HT-29 (cell line): ENCODE measurements at regions not wholly inside any gene's neighbourhood (a gene's known extent, or its start where the extent isn't known, plus 50 kb on each side); places are given as distances from the start of the nearest gene placed in this dataset.

Source experiments
- DNase-seq: peaks from one replicate; pipeline ENCODE4 v3.0.0-alpha.2; 2015; ENCODE audit warnings: low spot score

DNA sequence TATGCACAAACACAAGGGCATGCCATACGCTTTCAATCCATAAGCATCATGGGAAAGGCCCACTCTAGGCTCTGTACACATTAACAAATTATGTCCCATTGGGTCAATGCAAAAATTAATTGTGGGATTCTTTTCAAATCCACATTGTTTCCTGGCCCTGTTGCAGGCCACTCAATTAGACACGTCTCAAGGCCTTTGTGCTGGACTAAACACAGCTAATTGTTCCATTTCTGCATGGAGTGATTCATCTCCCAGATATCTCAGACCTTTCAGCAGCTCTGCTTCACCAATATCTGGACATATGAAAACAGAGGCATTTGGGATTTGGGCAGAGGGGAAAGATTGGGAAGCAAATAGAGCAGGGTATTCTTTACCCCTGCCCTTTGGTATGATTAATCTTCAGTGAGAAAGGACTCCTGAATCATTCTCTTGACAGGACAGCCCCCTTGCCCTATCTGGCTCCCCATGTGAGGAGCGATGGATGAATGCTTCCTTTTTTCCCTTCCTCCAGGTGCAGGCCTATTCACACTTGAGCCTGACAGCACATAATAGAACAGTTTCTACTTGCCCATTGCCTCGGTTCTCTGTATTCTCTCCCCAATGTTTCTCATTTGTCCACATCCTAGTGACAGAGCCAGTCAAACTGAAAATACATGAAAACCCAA is 547.6 kb downstream of the HAO1 start:
- DNase-seq, result no peak

DNA sequence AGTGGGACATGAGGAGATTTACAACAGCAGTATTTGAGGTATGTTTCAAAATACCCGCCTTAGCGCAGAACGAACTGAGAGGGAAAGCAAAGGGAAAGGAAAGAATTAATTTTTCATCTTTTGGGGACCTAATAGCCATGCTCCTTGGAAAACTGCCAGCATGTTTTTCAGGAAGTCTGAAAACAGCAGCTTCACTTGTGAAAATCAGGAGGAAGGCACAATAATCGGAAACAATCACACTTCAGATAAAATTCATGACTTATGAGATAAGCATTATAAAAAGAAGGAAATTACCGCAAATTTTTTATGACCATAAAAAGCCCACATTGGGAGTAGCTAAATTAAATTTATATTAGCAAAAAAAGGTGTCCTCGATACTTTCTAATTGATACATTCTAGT is 541.1 kb downstream of the HAO1 start:
- no peak for DNase-seq

DNA sequence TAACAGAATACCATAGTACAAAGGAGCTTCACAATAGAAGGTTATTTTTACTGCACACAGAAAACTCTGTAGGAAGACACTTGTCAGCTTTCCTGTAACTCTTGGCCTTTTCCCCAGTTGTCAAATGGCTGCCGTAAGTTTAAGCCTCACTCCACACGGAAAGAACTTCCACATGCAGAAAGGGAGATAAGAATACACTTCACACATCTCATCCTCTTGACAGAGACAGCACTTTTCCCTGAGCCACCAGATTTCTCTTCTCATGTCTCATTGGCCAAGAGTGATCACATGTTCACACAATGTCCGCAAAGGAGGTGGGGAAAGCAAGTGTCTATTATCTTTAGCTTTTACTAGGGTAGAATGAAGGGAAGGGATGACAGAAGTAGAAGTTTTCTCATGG is 540.7 kb downstream of the HAO1 start:
- no peak for DNase-seq

DNA sequence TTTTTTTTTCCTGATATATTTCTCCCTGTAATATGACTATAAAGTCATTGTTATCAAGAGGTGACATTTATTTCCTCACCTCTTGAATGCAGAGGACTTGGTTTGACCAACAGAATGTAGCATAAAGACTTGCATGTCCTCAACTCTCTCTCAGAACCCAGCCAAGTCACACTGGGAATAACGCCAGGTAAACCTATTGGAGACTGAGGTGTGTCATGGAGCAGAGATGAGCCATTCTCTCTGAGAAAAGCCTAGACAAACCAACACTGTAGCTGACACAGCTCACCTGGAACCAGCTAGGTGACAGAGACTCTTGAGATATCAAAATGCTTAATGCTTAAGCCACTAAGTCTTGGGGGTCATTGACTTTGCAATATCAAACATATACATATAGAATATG is 533.6 kb downstream of the HAO1 start:
- DNase-seq, result no peak

DNA sequence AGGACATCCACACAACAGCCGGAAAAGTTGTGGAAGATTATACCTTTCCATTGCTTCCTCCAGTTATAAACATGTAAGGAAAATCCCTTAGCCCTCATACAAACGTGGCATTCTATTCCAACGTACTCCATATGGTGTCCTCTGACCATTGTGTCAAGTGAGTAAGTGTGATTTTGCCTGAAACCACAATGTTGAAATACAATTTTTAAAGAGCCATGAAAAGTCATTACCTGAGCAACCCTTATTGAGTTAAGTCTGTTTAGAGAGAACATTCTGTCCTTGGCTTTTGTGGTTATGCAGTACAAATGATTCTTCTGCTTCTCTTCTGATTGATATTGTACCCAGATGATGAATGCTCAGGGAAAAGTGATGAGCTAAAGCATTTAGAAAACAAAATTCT is 530.1 kb downstream of the HAO1 start:
- DNase-seq, result no peak

DNA sequence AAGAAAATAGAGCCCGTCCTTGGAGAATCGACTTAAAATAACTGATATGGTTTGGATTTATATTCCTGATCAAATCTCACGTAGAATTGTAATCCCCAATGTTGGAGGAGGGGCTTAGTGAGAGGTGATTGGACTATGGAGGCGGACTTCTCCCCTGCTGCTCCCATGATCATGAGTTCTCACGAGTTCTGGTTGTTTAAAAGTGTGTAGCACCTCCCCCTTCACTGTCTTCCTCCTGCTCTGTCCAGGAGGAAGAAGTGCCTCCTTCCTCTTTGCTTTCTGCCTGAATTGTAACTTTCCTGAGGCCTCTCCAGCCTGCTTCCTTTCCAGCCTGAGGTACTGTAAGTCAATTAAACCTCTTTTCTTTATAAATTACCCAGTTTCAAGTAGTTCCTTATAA is 529.2 kb downstream of the HAO1 start:
- DNase-seq, result no peak

DNA sequence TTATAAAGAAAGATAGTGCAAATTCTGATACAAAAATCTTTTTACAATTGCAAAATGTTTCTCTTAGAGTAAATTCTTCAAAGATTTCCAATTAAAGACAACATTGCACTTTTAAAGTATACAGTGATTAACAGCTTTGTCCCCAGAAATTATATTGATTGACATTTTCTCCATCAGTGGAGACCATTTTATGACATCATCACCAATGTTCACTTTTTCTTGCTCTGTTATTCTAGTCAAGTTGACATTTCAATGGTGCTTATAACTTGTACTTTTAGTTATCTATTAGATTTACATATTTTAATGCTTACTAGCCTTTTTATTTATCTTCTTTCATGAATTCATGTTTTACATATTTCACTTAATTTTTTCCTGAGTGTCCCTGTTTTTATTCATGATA is 524.8 kb downstream of the HAO1 start:
- DNase-seq, result no peak

DNA sequence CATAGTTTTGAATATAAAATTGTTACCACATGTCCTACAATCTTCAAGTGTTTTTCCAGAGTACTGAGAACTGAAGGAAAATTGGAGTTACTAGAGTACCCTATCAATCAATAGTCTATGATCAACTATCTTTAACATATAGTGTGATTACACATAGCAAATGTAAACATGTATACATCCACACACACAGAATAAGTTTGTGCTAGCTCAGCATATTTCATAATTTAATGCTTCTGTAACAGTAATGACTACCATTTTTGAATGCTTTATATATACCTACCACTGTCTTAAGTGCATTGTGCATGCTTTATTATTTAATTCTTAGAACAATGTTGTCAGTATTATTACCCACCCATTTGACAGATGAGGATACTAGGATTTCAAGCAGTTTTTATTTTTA is 523.9 kb downstream of the HAO1 start:
- DNase-seq, result no peak

DNA sequence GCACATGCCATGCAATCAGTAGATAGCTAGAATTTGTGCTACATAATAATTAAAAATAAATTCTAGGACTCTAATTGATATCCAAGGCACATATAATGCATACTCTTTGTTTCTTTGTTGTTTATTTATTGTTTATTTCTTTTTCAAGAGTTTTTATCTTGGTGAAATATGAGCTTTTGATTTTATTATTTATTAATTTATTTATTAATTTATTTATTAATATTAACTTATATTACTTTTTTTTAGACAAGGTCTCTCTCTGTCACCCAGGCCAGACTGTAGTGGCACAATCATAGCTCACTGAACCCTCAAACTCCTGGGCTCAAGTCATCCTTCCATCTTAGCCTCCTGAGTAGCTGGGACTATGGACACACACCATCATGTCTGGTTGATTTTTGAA is 519.9 kb downstream of the HAO1 start:
- no peak for DNase-seq

DNA sequence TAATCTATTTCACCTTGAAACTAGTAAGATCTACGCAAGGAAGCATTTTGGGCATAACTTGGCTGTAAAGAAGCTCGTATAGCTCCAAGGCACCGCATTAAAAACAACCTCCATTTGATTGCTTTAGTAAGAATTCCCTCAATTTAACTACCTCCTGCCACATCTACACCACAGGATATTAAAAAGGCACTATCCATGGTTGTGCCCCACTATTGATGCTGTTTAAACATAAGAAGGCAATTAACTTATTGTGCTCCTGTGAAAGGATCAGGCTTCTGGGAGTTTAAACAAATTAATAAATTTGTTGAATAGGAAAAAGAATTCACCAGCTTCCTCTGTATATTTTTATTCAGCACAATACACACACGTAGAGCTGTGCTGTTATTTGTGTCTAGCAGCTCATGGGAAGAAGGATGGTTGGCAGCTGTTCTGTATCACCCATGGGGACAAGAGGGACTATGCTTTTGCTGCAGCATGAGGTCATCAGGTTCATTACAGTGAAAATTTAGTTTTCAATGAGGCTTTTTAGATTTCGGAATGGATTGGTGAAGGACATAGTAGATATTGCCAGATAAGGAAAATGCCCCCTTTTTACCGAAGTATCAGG is 513.3 kb downstream of the HAO1 start:
- no peak for DNase-seq

DNA sequence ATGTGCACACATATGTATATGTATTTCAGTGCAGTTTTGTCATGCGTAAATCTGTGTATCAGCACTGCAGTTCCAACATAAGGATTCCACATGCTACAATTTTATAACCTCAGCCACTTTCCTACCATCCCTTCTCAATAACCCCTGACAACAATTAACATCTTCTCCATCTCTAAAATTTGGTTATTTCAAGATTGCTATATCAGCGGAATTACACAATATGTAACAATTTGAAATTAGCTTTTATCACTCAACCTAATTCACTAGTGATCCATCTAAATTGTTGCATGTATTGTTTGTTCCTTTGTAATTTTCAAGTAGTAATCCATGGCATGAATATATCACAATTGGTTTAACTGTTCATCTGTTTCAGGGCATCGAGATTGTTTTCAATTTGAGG is 511.3 kb downstream of the HAO1 start:
- no peak for DNase-seq

DNA sequence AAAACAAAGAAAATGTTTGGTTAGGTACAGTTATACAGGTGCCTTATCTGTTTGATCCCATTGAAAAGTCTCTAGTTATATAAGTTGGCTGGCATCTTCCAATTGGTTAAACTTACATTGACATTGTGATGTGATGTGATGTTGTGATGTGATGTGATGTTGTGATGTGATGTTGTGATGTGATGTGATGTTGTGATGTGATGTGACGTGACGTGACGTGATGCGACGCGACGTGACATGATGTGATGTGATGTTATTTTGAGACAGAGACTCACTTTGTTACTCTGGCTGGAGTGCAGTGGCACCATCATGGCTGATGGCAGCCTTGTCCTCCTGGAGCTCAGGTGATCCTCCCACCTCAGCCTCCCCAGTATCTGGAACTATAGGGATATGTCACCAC is 507.6 kb downstream of the HAO1 start:
- no peak for DNase-seq

DNA sequence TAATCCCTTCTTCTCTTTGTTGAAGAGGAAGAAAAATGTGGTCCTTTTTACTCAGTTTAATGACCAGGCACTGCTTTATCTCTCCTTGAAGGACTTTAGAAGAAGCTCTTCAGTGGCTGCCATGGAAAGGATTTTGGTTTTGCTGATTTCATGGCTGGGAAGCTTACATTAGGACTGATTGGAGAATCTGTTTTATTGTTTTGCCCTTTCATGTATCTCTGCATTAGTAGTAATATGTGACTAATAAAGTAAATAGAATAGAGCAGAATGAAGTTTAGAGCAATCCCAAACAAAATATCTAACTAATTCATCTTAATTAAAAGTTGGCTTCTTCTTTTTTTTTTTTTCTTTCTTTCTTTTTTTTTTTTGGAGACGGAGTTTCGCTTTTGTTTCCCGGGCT is 502.9 kb downstream of the HAO1 start:
- DNase-seq, result no peak

DNA sequence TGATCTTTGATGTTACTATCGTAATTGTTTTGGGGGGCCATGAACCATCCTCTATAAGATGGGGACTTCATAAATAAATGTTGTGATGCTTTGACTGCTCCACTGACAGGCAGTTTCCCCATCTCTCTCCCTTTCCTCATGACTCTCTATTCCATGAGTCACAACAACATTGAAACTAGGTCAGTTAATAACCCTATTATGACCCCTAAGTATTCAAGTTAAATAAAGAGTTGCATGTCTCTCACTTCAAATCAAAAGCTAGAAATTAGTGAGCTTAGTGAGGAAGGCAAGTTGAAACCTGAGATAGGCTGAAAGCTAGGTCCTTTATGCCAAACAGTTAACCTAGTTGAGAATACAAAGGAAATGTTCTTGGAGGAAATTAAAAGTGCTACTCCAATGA is 491.0 kb downstream of the HAO1 start:
- no peak for DNase-seq

DNA sequence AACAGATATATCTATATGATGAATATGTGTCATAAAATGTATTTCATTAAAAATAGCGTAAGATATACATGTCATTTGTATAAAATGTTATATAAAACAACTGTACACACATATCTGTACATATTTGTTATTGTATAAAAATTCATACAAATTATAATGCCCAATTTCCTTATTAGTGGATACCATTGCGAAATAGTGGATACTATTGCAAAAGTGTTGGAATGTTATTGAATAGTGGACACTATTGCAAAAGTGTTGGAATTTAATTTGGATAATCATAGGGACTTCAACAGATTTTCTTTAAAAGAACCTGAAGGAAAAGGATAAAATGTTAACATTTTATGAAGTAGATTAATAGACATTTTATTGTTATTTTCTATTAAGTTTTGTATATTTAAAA is 487.4 kb downstream of the HAO1 start:
- no peak for DNase-seq

DNA sequence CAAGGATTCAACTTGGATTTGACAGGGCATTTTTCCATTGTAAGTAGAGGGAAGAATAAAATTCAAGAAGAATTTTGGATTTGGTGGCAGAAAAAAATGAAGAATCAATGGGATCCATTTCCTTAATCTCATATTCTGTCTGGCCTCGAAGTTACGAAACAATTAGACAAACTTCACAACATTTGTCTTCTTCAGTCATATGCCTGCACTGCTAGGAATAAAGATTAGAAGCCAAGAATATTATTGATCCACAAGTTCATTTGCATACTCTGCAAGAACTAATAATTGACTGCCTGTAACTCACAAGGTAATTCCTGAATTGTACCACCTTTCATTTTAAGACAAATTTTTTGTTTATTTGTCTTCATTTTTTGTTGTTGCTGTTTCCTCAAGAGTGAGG is 486.2 kb downstream of the HAO1 start:
- no peak for DNase-seq

DNA sequence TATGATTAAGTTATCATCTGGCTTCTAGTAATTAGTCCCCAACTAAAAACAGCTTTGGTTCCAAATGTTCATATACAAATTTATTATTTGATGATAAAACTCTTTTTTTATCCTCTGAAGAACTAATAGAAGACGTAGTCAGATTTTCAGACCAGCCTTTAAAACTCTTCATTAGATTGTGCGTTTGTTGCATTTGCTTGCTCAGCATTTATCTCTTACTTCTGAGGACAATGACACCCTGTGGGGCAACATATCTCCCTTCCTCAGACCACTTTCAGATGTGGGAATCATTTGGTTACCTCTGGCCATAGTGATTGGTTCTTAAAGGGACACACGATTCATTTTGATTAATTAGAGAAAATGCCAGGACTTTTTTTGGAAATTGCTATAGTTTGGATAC is 481.8 kb downstream of the HAO1 start:
- DNase-seq, result no peak

DNA sequence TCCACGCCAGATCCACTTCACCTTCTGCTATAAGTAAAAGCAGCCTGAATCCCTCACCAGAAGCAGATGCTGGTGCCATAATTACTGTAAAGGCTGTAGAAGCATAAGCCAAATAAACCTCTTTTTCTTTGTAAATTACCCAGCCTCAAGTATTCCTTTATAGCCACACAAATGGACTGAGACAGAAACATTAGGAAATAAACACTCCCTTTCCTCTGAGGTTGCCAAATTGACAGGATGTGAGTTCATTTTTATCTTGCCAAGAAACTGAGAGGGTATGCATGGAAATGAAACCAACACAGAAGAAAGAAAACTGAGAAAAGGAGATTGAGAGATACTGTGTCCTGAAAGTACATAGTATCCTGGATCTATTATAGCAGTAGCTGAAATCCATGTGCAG is 481.2 kb downstream of the HAO1 start:
- DNase-seq, result no peak

DNA sequence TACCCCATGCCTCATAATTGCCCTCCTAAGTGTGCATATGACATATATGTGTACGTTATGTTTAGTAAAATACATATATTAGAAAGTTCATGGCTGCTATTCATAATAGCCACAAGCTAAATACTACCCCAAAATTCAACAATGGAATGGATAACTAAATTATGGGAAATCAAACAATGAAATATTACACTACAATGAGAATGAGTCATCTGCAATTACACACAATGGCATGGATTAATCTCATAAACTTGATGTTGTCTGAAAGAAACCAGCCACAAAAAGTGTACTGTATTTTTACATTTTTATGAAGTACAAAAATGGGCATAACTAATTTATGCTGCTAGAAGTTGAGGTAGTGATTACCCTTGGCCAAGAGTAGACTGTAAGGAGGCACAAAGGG is 477.0 kb downstream of the HAO1 start:
- DNase-seq, result no peak

DNA sequence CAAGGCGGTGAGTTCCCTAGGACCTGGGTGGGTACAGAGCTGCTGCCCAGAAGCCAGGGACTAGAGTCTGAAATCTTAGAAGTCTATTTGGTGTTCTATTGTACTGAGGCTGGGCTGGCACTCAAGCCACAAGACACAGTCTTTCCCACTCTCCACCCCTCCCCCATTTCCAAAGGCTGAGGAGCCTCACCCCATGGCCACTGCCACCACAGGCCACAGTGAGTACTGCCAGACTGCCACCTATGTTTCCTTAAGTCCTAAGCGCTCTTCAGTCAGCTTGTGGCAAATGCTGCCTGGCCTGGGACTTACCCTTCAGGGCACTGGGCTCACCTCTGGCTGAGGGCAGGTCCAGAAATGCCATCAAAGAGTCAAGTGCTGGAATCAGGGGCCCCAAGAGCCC is 469.3 kb downstream of the HAO1 start:
- no peak for DNase-seq

DNA sequence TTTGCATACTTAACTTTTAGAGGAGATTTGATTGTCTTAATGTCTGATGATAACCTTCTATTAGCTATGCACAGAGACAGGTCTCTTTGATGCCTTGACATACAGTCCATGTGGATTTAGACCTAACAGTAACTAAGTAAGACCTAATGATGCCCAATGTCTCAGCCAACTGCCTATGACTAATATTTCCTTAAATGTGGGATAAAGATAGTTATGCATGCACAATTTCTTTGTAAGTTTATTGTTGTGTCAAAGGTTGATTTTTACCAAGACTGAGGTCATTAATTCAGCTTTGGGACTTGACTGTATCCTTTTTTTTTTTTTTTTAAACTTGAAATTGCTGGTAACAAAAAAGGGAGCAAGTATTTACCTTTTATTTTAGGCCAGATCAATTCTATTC is 450.0 kb downstream of the HAO1 start:
- no peak for DNase-seq

DNA sequence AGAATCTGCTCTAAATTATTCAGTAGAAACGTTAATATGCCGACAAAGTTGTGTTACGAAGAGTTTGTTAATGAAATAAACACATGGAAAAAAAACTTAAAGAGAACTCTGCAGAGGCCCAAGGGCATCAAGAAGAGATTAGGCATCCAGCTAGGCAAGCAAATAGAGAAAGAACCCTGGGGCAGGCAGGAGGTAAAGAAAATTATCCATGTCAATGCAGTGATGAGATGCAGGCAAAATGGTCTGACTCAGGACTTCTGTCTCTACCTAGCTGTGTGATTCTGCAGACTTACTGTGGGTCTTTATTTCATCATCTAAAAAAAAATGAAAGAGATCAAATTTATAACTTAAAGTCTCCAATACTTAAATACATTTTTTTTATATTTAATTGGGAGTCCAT is 448.0 kb downstream of the HAO1 start:
- no peak for DNase-seq

DNA sequence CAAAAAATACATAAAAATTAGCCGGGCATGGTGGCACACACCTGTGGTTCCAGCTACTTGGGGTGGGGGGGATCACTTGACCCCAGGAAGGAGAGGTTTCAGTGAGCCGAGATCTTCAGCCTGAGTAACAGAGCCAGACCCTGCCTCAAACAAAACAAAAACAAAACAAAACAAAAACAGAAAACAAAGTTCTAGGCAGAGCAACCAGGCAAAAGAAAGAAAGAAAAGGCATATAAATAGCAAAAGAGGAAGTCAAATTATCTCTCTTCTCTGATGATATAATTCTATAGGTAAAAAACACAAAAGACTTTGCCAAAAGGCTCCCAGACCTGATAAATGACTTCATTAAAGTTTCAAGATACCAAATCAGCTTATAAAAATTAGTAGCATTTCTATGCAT is 446.9 kb downstream of the HAO1 start:
- DNase-seq, result no peak

DNA sequence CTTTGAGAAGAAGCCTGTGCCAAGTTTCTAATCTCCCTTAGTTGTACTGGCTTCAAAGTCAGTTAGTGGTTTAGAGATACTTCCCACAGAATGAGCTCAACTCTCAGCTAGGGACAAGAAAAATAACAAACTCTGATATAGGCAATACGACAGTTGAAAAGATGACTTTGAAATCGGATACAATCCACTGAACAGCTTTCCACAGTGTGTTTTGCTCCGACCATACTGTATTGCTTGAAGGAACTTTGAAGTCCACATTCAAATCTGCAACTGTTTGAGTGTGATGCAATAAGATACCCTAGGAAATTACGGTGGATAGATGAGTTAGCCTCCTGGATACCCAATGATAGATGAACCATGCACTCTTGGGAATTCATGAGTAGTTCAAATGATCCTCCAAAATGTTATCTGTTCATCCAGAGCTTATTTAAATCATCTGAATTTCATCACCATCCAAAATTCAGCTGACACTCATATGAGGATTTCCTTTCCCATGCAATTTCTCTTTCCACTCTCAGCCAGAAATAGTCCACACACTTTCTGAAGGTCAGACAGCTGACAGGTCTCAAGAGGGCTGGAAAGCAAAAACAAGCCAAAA is 443.8 kb downstream of the HAO1 start:
- no peak for DNase-seq
